GM19372 (cell line): ENCODE measurements at regions not wholly inside any gene's neighbourhood (a gene's known extent, or its start where the extent isn't known, plus 50 kb on each side); places are given as distances from the start of the nearest gene placed in this dataset.
"Not testable (repeated sequence)": the region's sequence is repeated elsewhere in the genome, so short reads cannot be mapped to it uniquely, and the experiment has no call there.

Experiments
- ATAC-seq: cut with Tn5 transposase; IDR thresholded peaks from one replicate; pipeline ENCODE4 v1.9.1; 2021; ENCODE audit warnings: mild to moderate bottlenecking, low read depth, moderate library complexity; ENCODE audit not compliant: unreplicated experiment

- ATAC-seq = no peak
These were observed 173.3 kb upstream of the RSPO3 start for GRCh38 chr6:126945150-126945685.

DNA sequence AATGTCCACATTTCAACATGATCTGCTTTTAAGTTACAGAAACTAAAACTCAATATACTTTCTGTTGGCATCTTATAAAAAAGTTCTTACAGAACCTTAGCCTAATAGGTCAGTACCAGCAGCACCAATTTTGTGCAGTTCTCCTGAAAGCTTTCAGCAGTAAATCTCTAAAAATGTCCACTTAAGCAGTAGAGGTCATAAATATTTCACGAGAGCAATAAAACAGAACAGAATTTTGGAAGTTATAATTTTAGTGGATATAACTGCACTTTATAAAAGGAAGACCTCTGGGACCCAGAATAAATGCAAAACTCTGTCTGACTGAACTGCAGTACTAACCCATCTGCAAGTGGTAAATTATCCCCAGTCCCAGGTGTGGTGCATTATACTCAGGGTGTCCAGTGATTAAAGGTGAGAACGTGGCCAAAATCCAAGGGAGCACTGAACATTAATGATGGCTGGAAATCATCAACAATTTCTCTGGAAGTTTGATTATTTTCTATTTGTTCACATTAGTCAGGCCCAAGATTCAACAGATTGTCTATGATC lies 172.6 kb upstream of the RSPO3 start:
- ATAC-seq = no peak

- ATAC-seq = no peak
These were observed 171.4 kb upstream of the RSPO3 start for GRCh38 chr6:126947070-126947469.

DNA sequence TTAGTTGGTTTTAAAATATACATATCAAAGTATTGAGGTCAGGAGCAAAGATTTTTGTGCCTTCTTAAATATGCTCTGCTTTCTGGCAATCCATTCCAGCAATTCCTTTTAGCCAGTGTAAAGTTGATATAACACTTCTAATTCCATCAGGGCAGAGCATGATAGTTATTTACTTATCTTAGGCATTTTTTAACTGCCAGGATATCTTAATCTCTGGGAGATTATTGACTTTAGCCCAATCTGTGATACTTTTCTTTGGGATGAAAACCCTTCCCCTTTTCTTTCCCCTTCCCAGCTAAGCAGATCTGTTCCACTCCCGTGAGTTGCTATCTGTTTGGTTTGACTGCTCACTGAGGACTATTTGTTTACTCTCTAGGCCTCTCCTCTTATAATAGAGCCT lies 168.7 kb upstream of the RSPO3 start:
- no peak for ATAC-seq

DNA sequence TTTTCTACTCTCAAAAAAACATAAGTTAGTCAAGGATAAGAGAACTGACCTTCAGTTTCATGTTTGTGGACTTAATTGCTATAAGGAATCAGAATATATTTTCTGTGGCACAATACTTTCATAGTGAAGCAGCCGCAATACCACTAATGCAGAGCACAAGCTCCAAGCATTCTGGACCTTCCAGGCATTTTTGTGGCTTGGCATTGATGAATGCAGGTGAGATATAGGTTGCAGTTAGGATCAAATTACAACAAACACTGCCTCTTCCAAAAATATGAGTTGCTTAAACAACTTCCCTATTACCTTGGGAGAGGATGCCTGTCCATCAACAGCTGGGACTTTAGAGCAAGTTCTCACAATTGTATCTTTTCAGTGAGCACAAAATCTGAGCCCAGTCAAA lies 162.8 kb upstream of the RSPO3 start:
- no peak for ATAC-seq

- no peak for ATAC-seq
These were observed 160.8 kb upstream of the RSPO3 start for GRCh38 chr6:126957721-126958120.

GRCh38 chr6:126959765-126960164 lies 158.7 kb upstream of the RSPO3 start:
- ATAC-seq = no peak

GRCh38 chr6:126963077-126963809 lies 155.2 kb upstream of the RSPO3 start:
- no peak for ATAC-seq

- ATAC-seq = no peak
These were observed 151.0 kb upstream of the RSPO3 start for GRCh38 chr6:126967296-126968005.

DNA sequence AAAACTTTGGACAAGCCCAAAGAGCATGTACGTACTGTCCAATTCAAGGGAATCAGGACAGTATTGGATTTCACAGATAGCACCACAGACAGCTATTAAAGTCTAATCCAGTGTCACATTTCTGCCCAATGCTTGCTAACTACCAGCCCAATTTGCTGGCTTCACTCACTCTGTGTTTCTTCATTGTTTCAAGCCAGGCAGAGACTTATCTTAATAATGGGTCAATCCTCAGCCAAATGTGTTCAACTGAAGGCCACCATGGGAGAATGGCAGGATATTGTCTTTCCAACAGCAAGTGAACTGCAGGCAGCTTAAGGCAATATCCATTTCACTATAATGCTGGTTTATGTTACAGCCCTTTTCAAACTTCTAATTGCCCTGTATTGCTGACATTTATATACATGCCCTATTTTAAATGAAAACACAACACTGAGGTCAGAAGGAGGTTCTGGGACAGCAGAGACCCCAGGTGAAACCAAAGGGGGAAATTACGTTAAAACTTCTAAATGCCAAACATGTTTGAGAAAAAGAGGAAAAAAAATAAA lies 142.1 kb upstream of the RSPO3 start:
- ATAC-seq = no peak

GRCh38 chr6:126983779-126984178 lies 134.7 kb upstream of the RSPO3 start:
- no peak for ATAC-seq

DNA sequence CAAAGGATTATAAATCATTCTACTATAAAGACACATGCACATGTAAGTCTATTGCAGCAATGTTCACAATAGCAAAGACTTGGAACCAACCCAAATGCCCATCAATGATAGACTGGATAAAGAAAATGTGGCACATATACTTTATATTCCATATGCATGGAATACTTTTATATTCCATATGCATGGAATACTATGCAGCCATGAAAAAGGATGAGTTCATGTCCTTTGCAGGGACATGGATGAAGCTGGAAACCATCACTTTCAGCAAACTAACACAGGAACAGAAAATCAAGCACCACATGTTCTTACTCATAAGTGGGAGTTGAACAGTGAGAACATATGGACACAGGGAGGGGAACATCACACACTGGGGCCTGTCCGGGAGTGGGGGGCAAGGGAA lies 130.3 kb upstream of the RSPO3 start:
- not testable (repeated sequence) for ATAC-seq

DNA sequence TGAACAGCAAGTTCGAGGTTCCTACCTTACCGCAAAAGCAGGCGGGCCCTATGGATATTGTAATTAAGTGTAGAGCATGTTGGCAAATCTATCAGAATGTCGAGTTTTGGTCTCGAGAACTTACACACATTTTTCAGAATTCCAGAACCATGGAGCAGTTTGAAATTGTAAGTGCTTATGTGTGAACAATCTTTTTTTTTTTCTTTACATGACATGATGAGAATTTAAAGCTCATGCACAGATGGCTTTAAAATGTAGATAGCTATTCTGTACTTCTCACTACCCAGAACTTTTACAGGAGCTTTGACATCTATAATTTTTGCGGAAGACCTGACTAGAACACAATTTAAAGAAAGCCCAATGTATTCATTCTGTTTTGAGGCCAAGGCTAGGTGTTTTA lies 117.8 kb upstream of the RSPO3 start:
- ATAC-seq = no peak

DNA sequence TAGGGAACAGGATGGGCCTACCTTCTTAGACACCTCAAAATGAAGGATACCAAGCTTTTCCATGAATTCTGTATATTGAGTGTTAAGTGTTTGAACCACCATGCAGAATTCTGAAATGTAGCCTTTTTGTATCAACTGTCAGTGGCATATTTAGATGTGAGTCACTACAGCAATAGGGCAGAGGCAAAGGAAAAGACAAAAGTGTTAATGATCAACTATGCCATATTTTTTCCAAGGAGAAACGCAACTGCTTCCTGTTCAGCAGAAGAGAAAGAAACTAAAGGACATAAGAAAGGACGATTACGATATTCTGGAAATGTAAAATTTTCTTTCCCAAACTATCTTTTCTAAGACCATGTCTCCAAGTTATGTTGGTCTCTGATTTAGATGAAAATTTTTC lies 104.6 kb upstream of the RSPO3 start:
- ATAC-seq = no peak

DNA sequence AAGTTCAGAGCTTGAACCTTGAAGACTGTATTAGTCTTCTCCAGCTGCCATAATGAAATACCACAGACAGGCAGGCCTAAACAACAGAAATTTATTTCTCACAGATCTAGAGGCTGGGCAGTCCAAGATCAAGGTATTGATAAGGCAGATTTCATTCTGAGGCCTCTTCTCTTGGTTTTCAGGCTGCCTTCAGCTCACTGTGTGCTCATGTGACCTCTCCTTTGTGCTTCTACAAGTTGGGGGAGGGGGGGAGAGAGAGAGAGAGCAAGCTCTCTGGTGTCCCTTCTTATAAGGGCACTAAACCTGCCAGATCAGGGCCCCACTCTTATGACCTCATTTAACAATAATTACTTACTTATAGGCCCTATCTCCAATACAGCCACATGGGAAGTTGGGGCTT lies 102.6 kb upstream of the RSPO3 start:
- ATAC-seq = no peak

- ATAC-seq = no peak
These were observed 98.6 kb upstream of the RSPO3 start for GRCh38 chr6:127019828-127020227.

GRCh38 chr6:127022302-127022701 lies 96.2 kb upstream of the RSPO3 start:
- no peak for ATAC-seq

- ATAC-seq = no peak
These were observed 95.3 kb upstream of the RSPO3 start for GRCh38 chr6:127023001-127023778.

DNA sequence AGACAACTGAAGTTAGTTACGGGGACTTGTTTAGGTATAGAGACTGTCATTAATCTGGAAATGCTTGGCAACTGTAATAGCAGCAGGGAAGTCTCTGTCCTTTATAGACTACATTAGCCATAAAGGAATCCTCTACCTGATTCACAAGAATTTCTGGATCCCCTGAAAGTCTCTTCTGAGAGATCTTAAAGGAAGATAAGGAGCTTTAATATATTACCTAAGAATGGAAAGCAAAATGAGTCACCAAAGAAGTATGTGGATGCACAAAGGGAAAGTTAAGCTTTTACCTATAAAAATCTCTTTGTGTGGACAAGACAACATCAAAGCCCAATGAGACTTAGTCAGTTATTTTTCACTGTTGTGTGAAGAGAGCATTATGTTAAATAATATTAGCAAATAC lies 92.2 kb upstream of the RSPO3 start:
- ATAC-seq = no peak

- no peak for ATAC-seq
These were observed 88.4 kb upstream of the RSPO3 start for GRCh38 chr6:127030111-127030510.

DNA sequence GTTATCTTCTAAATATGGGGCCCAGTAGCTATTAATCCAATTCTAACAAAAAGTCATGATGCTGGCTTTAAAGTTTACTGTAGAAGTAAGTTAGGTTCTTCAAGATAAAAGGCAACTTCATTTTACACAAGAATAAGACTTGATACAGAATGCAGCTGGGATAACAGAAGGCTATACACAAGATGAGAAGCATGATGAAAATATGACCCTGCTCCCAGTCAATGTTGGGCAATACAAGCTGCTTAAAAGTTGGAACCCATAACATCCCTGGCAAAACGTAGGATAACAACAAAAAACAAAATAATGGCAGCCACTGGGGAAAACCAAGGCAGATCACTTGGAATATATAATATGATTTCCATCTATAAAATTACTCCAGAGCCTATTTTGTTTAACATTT lies 87.6 kb upstream of the RSPO3 start:
- ATAC-seq = no peak
